Esophagus mucosa (tissue), 1 donor: ENCODE measurements at regions not wholly inside any gene's neighbourhood (a gene's known extent, or its start where the extent isn't known, plus 50 kb on each side); places are given as distances from the start of the nearest gene placed in this dataset.
"Not testable (repeated sequence)": the region's sequence is repeated elsewhere in the genome, so short reads cannot be mapped to it uniquely, and the experiment has no call there.

Experiments used
- ATAC-seq: fragments of 200-7000 bp; cut with Tn5 transposase; one replicate; pipeline ENCODE4 v1.9.1; 2020
- donor health status: DM: yes; HTN: yes; CAD: no.

GRCh38 chr4:26213317-26213716, 107.5 kb upstream of the RBPJ start:
- no peak for ATAC-seq

- no peak for ATAC-seq
Measured at GRCh38 chr4:26214994-26215393, 105.8 kb upstream of the RBPJ start.

- ATAC-seq = no peak
Measured at GRCh38 chr4:26215725-26216124, 105.1 kb upstream of the RBPJ start.

- ATAC-seq = no peak
Measured at GRCh38 chr4:26217481-26217880, 103.3 kb upstream of the RBPJ start.

GRCh38 chr4:26217961-26218676, 102.7 kb upstream of the RBPJ start:
- ATAC-seq = peak; percentile 10

GRCh38 chr4:26218677-26219605, 101.9 kb upstream of the RBPJ start:
- ATAC-seq = no peak

- no peak for ATAC-seq
Measured at GRCh38 chr4:26220696-26221095, 100.1 kb upstream of the RBPJ start.

- ATAC-seq = no peak
Measured at GRCh38 chr4:26223155-26223554, 97.7 kb upstream of the RBPJ start.

- ATAC-seq = no peak
Measured at GRCh38 chr4:26226629-26227376, 94.0 kb upstream of the RBPJ start.

- ATAC-seq = no peak
Measured at GRCh38 chr4:26227601-26228229, 93.1 kb upstream of the RBPJ start.

GRCh38 chr4:26228883-26229282, 91.9 kb upstream of the RBPJ start:
- ATAC-seq = no peak

- ATAC-seq = no peak
Measured at GRCh38 chr4:26229974-26230373, 90.8 kb upstream of the RBPJ start.

- ATAC-seq = no peak
Measured at GRCh38 chr4:26233350-26233749, 87.5 kb upstream of the RBPJ start.

GRCh38 chr4:26235500-26235899, 85.3 kb upstream of the RBPJ start:
- ATAC-seq = peak; percentile 73

GRCh38 chr4:26237916-26238315, 82.9 kb upstream of the RBPJ start:
- ATAC-seq = no peak

- no peak for ATAC-seq
Measured at GRCh38 chr4:26238426-26238777, 82.4 kb upstream of the RBPJ start.

- no peak for ATAC-seq
Measured at GRCh38 chr4:26238778-26239679, 81.8 kb upstream of the RBPJ start.

GRCh38 chr4:26239801-26240200, 81.0 kb upstream of the RBPJ start:
- ATAC-seq = no peak

GRCh38 chr4:26241179-26241578, 79.6 kb upstream of the RBPJ start:
- no peak for ATAC-seq

- ATAC-seq = no peak
Measured at GRCh38 chr4:26242451-26242850, 78.4 kb upstream of the RBPJ start.

GRCh38 chr4:26244138-26244537, 76.7 kb upstream of the RBPJ start:
- not testable (repeated sequence) for ATAC-seq

- ATAC-seq = no peak
Measured at GRCh38 chr4:26248647-26249046, 72.2 kb upstream of the RBPJ start.
